ENCODE measurements at regions not wholly inside any gene's neighbourhood (a gene's known extent, or its start where the extent isn't known, plus 50 kb on each side); places are given as distances from the start of the nearest gene placed in this dataset.

GRCh38 chr5:174245516-174246075 is 200.1 kb downstream of the NSG2 start:
- Histone ChIP-seq H3K4me1 (ENCODE audit: control insufficient read depth in 4 of 4, insufficient read depth in 4 of 4, low read length in 3 of 4) (no peaks in the 10 kb centered on the region), H3K4me3 (ENCODE audit: low read depth in 1 of 3, low read length in 3 of 3) (no peak overlapping the region), H3K27ac (ENCODE audit: low read depth in 1 of 2, low read length in 2 of 2) (no peak overlapping the region), H3K27me3 (ENCODE audit: control insufficient read depth in 4 of 4, insufficient read depth in 4 of 4, low read length in 3 of 4) (no peaks in the 10 kb centered on the region), H3K9ac (ENCODE audit: low read depth in 1 of 2, low read length in 2 of 2) (no peak overlapping the region), H3K9me3 (ENCODE audit: control insufficient read depth in 4 of 4, low read length in 3 of 4) (peaks cover 0 to 4% (median 0%) of the 10 kb centered on the region in 4 donors), H3K36me3 (ENCODE audit: control insufficient read depth in 4 of 4, insufficient read depth in 3 of 4, low read depth in 1 of 4, low read length in 3 of 4) (no peaks in the 10 kb centered on the region)
- no peak for DNase-seq (ENCODE audit: low spot score)
- WGBS, result 77% methylated on average over 8 of the region's 8 CpGs
- TF ChIP-seq ZBTB33 (IDR thresholded peaks at IDR 0.05), result no peak
- TF ChIP-seq TAF1 (conservative IDR thresholded peaks at IDR 0.05), result no peak
- no peak for TF ChIP-seq ATF3 (IDR thresholded peaks at IDR 0.05)
- TF ChIP-seq CTCF (IDR thresholded peaks at IDR 0.05; ENCODE audit: low read depth, low read length, missing input control), result no peak
- no peak for TF ChIP-seq JUND (IDR thresholded peaks at IDR 0.05)
- no peak for TF ChIP-seq SP1 (IDR thresholded peaks at IDR 0.05)
- no peak for TF ChIP-seq HNF4A (conservative IDR thresholded peaks at IDR 0.05)
- TF ChIP-seq NR2F2 (IDR thresholded peaks at IDR 0.05), result no peak
- TF ChIP-seq HNF4G (IDR thresholded peaks at IDR 0.05), result no peak
- no peak for TF ChIP-seq FOXA2 (IDR thresholded peaks at IDR 0.05)
- TF ChIP-seq MAX (IDR thresholded peaks at IDR 0.05), result no peak
- no peak for TF ChIP-seq REST (IDR thresholded peaks at IDR 0.05)
- TF ChIP-seq RAD21 (IDR thresholded peaks at IDR 0.05), result no peak
- no peak for TF ChIP-seq YY1 (IDR thresholded peaks at IDR 0.05)
- no peak for TF ChIP-seq GABPA (IDR thresholded peaks at IDR 0.05 in 1 of 2, conservative IDR thresholded peaks at IDR 0.05 in 1 of 2)
- TF ChIP-seq FOXA1 (IDR thresholded peaks at IDR 0.05), result no peak
- TF ChIP-seq EGR1 (IDR thresholded peaks at IDR 0.05; ENCODE audit: low read depth in 2 of 2), result no peak
